NCI-H128 (cell line): ENCODE measurements at regions not wholly inside any gene's neighbourhood (a gene's known extent, or its start where the extent isn't known, plus 50 kb on each side); places are given as distances from the start of the nearest gene placed in this dataset.
"Not testable (repeated sequence)": the region's sequence is repeated elsewhere in the genome, so short reads cannot be mapped to it uniquely, and the experiment has no call there.

Experiments used
- DNase-seq: peaks from one replicate; lab custom pipeline; 2025; ENCODE audit not compliant: unreplicated experiment; lab: John Stamatoyannopoulos, UW

DNA sequence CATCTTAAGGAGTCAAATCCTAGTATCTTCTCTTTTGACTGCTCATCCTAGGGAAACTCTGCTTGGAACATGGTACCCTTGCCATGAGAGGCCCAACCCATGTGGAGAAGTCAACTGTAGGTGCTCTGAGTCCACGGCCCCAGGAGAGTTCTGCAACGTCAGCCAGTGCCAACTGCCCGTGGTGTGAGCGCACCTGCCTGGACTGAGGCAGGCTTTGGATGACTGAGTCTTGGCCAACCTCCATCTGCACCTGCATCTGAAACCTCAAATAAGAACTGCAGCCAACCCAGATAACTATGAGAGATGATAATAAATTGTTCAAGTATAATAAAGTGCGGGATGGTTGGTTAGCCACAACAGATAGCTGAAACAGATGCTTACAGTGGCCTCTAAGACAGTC, 772.0 kb downstream of the TRIML1 start:
- DNase-seq: no peak

DNA sequence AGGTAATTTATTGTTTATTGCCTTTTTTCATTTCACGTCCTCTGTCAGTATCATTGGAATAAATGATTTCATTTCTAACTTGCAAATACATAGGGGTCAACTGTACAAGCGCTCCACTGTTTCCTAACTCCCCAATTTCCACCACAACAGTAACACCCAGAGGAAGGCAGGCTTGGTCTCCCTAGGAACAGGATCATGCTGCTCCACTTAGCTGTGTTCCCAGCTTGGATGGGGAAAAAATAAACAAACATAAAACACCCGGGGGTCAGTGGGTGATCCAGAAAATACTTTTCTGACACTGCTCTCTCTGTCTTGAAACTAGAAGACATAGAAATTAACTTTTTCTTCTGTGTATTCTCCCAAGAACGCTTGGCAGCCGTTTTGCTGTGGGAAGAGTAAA, 772.5 kb downstream of the TRIML1 start:
- DNase-seq: no peak

- DNase-seq: no peak
These were observed 775.9 kb downstream of the TRIML1 start for GRCh38 chr4:188915175-188915574.

GRCh38 chr4:188918787-188919186, 779.5 kb downstream of the TRIML1 start:
- DNase-seq: no peak

GRCh38 chr4:188930822-188931221, 791.6 kb downstream of the TRIML1 start:
- DNase-seq: no peak

GRCh38 chr4:188934320-188934962, 795.2 kb downstream of the TRIML1 start:
- no peak for DNase-seq

- no peak for DNase-seq
These were observed 802.4 kb downstream of the TRIML1 start for GRCh38 chr4:188941524-188942119.

DNA sequence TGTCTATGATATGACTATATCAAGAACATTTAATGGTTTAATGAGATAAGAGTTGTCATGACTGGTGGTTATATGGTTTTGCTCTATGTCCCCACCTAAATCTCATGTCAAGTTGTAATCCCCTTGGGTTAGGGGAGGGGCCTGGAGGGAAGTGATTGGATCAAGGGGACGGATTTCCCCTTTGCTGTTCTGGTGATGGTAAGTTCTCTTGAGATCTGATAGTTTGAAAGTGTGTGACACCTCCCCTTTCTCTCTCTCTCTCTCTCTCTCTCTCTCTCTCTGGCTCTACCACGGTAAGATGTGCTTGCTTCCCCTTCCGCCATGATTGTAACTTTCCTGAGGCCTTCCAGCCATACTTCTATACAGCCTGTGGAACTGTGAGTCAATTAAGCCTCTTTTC, 803.4 kb downstream of the TRIML1 start:
- DNase-seq: no peak

DNA sequence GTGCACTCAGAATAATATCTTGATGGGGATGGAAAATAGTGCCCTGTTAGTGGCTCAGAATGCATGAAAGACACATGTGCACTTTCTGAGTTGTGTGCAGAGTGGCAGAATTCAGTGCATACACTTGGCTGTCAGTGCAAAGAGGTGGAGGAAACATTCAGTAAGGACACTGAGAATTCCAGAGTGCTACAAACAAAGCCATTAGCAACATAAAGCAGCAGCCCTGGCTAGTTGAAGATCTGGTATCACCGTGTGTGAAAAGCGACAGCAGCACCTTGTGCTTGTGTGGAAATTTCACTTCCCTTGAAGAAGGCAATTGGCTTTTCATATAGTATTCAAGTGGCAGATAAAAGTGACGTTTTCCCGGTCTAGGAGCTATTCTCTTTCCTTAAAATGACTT, 810.4 kb downstream of the TRIML1 start:
- no peak for DNase-seq

DNA sequence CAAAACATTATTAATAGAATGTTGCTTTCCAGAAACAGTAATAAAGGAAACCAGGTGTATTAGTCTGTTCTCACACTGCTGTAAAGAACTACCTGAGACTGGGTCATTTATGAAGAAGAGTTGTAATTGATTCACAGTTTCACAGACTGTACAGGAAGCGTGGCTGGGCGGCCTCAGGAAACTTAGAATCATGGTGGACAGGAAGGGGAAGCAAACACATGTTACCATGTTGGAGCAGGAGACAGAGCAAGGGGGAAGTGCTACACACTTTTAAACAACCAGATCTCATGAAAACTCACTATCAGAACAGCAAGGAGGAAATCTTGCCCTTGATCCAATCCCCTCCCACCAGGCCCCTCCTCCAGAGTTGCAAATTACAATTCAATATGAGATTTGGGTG, 815.8 kb downstream of the TRIML1 start:
- no peak for DNase-seq

DNA sequence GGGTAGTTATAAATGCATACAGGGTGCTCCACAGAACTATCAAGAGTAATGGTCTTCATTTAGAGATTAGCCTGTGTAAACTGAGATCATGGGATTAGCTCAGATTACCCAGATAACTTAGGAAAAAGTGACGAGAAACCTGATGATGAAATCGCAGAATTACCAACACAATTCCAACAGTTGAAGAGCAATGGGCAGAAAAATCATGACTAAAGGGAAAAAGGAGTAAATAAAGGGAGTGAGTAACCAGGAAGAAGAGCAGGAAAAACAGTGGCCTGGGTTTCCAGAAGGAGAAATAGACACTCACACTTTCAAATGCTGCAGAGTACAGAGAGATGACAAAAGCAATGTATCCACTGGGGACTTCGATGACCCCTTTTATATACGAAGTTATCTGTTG, 817.3 kb downstream of the TRIML1 start:
- no peak for DNase-seq

- no peak for DNase-seq
These were observed 819.1 kb downstream of the TRIML1 start for GRCh38 chr4:188958346-188958745.

GRCh38 chr4:188959424-188959823, 820.2 kb downstream of the TRIML1 start:
- no peak for DNase-seq

DNA sequence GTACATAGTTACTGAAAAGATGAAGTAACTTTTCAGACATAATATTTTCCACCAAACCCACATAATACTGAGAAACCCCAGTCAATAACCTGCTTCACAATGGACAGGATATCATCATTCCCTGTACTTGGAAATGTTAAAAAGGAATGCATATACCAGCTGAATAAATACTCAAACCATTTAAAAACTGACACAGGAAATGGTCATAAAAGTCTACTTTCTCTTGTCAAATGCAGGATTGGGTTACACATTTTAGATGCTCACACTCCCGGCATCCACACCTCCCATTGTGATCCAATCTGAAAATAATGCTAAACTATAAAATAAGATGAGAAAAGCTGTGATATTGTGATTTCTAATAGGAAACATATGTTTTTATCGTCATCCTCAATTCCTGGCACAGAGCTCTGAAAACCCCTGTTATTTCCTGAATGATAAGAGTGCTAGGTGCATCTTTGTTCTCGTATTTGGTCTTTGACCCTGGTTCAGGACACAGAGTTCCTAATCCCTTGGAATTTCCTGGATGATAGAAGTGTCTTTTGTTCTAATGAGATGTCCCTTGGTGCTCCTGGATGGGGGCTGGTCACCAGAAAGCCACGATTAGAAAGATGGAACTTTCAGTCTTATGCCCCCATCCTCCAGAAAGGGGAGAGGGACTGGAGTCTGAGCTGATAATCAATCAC, 821.3 kb downstream of the TRIML1 start:
- DNase-seq: no peak

GRCh38 chr4:188971125-188971524, 831.9 kb downstream of the TRIML1 start:
- no peak for DNase-seq

DNA sequence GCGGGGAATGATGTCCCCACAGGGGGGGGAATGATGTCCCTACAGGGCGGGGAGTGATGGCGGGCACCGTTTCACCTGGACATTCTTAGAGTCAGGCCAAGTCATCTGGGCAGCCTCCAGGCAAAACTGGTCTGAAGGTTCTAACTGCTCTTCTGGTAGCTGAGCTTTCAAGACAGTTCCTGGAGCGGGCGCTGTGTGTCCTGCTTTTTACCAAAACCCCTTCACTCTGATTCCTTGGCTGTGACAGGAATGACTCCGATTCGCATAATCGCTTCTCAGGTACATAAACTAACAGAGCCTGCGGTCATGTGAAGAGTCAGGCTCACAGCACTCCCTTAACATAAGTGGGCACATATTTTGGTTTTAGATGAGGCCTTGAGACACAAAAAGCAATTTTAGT, 836.0 kb downstream of the TRIML1 start:
- DNase-seq: no peak

DNA sequence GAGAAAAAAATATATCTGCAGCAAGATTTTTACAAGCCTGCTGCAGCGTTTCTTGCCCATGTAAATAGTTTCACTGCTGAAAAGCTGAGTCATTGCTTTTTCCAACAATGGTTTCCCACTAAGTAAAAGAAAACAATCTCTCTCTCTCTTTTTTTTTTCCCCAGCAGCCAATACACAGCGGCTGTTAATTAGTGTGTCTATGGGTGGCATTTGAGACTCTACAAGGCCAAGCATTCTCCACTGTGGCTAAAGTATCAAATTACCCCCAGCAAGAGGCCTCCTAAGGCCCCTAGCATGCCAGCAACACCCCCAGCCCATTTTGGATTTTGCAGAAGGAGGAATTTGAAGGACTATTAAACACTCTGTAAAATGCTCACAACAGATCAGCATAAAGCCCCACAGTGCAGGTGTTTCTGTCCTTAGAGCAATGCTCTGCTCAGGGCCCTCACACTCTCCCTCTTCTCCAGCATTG, 837.4 kb downstream of the TRIML1 start:
- peak; percentile 42 for DNase-seq

DNA sequence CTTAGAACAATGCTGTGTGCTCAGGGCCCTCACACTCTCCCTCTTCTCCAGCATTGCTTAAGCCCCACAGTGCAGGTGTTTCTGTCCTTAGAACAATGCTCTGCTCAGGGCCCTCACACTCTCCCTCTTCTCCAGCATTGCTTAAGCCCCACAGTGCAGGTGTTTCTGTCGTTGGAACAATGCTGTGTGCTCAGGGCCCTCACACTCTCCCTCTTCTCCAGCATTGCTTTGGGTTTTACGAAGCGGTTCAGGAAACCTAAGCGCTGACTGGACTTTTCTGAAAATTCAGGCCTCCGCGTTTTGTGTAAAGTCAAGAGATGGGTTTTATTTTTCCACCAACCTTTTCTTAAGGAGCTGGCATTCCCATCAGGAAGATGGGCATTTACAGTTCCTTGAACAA, 838.0 kb downstream of the TRIML1 start:
- not testable (repeated sequence) for DNase-seq

DNA sequence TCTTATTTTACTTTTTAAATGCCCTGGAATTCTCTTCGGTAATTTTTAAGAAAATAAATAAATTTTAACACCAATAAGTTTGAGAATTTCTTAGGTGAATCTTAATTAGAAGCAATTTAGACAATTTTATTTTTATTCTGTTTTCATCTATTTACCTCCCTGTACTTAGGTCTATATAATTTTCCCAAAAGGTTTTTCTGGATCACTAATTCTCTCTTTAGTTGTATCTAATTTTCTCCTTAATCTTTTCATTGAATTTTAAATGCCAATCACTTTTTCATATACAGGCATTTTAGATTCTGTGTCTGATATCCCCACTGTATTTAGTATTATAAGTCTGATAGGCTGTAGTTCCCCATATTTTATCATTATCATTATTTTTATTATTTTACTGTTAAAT, 845.3 kb downstream of the TRIML1 start:
- DNase-seq: no peak

GRCh38 chr4:188986271-188986689, 847.0 kb downstream of the TRIML1 start:
- DNase-seq: no peak

DNA sequence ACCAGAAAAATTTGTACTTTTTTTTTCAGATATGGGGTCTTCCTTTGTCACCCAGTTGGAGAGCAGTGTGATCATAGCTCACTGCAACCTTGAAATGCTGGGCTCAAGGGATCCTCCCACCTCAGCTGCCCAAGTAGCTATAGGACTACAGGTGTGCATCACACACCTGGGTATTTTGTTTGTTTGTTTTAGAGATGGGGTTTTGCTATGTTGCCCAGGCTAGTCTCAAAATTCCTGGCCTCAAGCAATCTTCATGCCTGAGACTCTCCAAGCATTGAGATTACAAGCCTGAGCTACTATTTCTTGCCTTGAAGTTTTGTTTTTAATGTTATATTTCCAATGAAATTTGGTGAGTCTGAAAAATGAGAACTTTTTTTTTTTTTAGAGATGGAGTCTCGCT, 847.8 kb downstream of the TRIML1 start:
- no peak for DNase-seq

DNA sequence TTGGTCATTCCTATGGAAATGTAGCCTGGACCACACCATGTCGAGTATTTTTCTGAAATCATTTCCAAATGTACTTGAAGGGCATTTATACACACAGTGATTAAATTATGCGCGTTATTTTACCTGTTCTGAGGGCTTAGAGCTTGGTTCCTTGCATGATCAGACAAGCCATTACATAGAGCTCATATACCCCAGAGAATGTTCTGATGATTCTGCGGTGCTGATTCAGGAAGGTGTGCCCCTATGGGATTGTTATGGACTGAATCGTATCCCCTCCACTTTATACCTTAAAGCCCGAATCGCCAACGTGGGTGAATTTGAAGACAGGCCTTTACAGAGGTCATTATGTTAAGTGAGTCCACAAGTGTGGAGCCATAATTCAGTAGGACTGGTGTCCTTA, 848.9 kb downstream of the TRIML1 start:
- DNase-seq: no peak
